ENCODE measurements at regions not wholly inside any gene's neighbourhood (a gene's known extent, or its start where the extent isn't known, plus 50 kb on each side); places are given as distances from the start of the nearest gene placed in this dataset.
"Not testable (repeated sequence)": the region's sequence is repeated elsewhere in the genome, so short reads cannot be mapped to it uniquely, and the experiment has no call there.

GRCh38 chr12:42865282-42865681, 275.7 kb upstream of the PRICKLE1 start:
- no peak for TF ChIP-seq CTCF (IDR thresholded peaks at IDR 0.05)
- no peaks in the 10 kb centered on the region for H3K9me3 ChIP-seq
- no peak overlapping the region for H3K27ac ChIP-seq
- H3K36me3 ChIP-seq, result no peaks in the 10 kb centered on the region
- H3K4me1 ChIP-seq, result no peaks in the 10 kb centered on the region
- no peak overlapping the region for H3K4me3 ChIP-seq
- H3K27me3 ChIP-seq, result no peaks in the 10 kb centered on the region
- no peak for DNase-seq (ENCODE audit: low spot score)

GRCh38 chr12:42862055-42862454, 272.5 kb upstream of the PRICKLE1 start:
- H3K4me3 ChIP-seq, result no peak overlapping the region
- DNase-seq (ENCODE audit: low spot score), result no peak
- H3K9me3 ChIP-seq, result no peaks in the 10 kb centered on the region
- no peaks in the 10 kb centered on the region for H3K4me1 ChIP-seq
- TF ChIP-seq CTCF (IDR thresholded peaks at IDR 0.05), result no peak
- H3K27ac ChIP-seq, result no peak overlapping the region
- H3K27me3 ChIP-seq, result no peaks in the 10 kb centered on the region
- H3K36me3 ChIP-seq, result no peaks in the 10 kb centered on the region

GRCh38 chr12:42860331-42860730, 270.8 kb upstream of the PRICKLE1 start:
- not testable (repeated sequence) for H3K9me3 ChIP-seq; H3K4me3 ChIP-seq; H3K36me3 ChIP-seq; H3K27ac ChIP-seq; H3K4me1 ChIP-seq; DNase-seq (ENCODE audit: low spot score); H3K27me3 ChIP-seq

- Histone ChIP-seq H3K27ac (no peak overlapping the region), H3K4me3 (no peak overlapping the region), H3K27me3 (no peaks in the 10 kb centered on the region), H3K4me1 (no peaks in the 10 kb centered on the region), H3K36me3 (no peaks in the 10 kb centered on the region), H3K9me3 (no peaks in the 10 kb centered on the region)
- TF ChIP-seq CTCF (IDR thresholded peaks at IDR 0.05), result no peak
- DNase-seq (ENCODE audit: low spot score), result no peak
These were observed 270.1 kb upstream of the PRICKLE1 start for GRCh38 chr12:42859612-42860011.

- Histone ChIP-seq H3K9me3 (no peaks in the 10 kb centered on the region), H3K27ac (no peak overlapping the region), H3K4me1 (no peaks in the 10 kb centered on the region), H3K4me3 (no peak overlapping the region), H3K27me3 (no peaks in the 10 kb centered on the region), H3K36me3 (no peaks in the 10 kb centered on the region)
- no peak for TF ChIP-seq CTCF (IDR thresholded peaks at IDR 0.05)
- DNase-seq (ENCODE audit: low spot score), result no peak
These were observed 267.6 kb upstream of the PRICKLE1 start for GRCh38 chr12:42857106-42857505.

- H3K4me1 ChIP-seq, result no peaks in the 10 kb centered on the region
- no peak for DNase-seq (ENCODE audit: low spot score)
- no peak for TF ChIP-seq CTCF (IDR thresholded peaks at IDR 0.05)
These were observed 265.9 kb upstream of the PRICKLE1 start for GRCh38 chr12:42855362-42855950.

More at GRCh38 chr12:42855362-42855950, 265.9 kb upstream of the PRICKLE1 start:
- Histone ChIP-seq H3K36me3 (no peaks in the 10 kb centered on the region), H3K27me3 (no peaks in the 10 kb centered on the region), H3K27ac (no peak overlapping the region), H3K4me3 (no peak overlapping the region), H3K9me3 (no peaks in the 10 kb centered on the region)
